ENCODE measurements at regions not wholly inside any gene's neighbourhood (a gene's known extent, or its start where the extent isn't known, plus 50 kb on each side); places are given as distances from the start of the nearest gene placed in this dataset.

- no peak for TF ChIP-seq CTCF (conservative IDR thresholded peaks at IDR 0.05; ENCODE audit: low read length)
- TF ChIP-seq EZH2phosphoT487 (IDR thresholded peaks at IDR 0.05; ENCODE audit: borderline replicate concordance, low read depth, low read length): no peak
Observed at GRCh38 chr1:218646288-218646687, 301.2 kb downstream of the TGFB2 start.

Data from OCI-LY7 (cell line).